PC-9 (cell line): ENCODE measurements at regions not wholly inside any gene's neighbourhood (a gene's known extent, or its start where the extent isn't known, plus 50 kb on each side); places are given as distances from the start of the nearest gene placed in this dataset.

Experiments used
- EZH2 ChIP-seq: fragments of 200-600 bp; sonication (generic); IDR thresholded peaks from 2 replicates; pipeline ENCODE4 v1.8.0; 2017; ENCODE audit warnings: antibody characterized with exemption, low read depth
- TF ChIP-seq, protein P1 (sequence below): fragments of 200-600 bp; sonication (generic); conservative IDR thresholded peaks from 2 replicates; pipeline ENCODE4 v1.6.1; 2017; ENCODE audit warnings: mixed run types, antibody characterized with exemption, mild to moderate bottlenecking, moderate library complexity

- TF ChIP-seq, protein P1, sequence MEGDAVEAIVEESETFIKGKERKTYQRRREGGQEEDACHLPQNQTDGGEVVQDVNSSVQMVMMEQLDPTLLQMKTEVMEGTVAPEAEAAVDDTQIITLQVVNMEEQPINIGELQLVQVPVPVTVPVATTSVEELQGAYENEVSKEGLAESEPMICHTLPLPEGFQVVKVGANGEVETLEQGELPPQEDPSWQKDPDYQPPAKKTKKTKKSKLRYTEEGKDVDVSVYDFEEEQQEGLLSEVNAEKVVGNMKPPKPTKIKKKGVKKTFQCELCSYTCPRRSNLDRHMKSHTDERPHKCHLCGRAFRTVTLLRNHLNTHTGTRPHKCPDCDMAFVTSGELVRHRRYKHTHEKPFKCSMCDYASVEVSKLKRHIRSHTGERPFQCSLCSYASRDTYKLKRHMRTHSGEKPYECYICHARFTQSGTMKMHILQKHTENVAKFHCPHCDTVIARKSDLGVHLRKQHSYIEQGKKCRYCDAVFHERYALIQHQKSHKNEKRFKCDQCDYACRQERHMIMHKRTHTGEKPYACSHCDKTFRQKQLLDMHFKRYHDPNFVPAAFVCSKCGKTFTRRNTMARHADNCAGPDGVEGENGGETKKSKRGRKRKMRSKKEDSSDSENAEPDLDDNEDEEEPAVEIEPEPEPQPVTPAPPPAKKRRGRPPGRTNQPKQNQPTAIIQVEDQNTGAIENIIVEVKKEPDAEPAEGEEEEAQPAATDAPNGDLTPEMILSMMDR, result no peak
- TF ChIP-seq EZH2, result no peak
These were observed 124.6 kb upstream of the MTAP start for GRCh38 chr9:21677834-21678233.
